ENCODE measurements at regions not wholly inside any gene's neighbourhood (a gene's known extent, or its start where the extent isn't known, plus 50 kb on each side); places are given as distances from the start of the nearest gene placed in this dataset.
A peak's percentile ranks its signal among the peaks of the same experiment; 100 is the strongest.

GRCh38 chr20:52496191-52496590, 304.6 kb upstream of the ZFP64 start:
- POLR2A ChIA-PET (ENCODE audit: unreplicated experiment): no interaction called here
- CTCF ChIA-PET: no interaction called here
- no peaks in the 10 kb centered on the region for H3K9me2 ChIP-seq (ENCODE audit: insufficient read depth)
- no peak for TF ChIP-seq EZH2 (IDR thresholded peaks at IDR 0.05; ENCODE audit: low read depth)
- no peak for TF ChIP-seq CTCF (conservative IDR thresholded peaks at IDR 0.05)
- H3K4me3 ChIP-seq: no peak overlapping the region
- H4K20me1 ChIP-seq (ENCODE audit: insufficient read depth): no peaks in the 10 kb centered on the region
- no TSS peak for BruUV-seq (replicated peaks)
- no peak overlapping the region for H3K27ac ChIP-seq
- intact Hi-C loops (cut with micrococcal nuclease; ENCODE audit: unreplicated experiment): no loop called here
- no peaks in the 10 kb centered on the region for H3K4me1 ChIP-seq (replicated peaks; ENCODE audit: insufficient read depth)
- no peaks in the 10 kb centered on the region for H3K79me2 ChIP-seq (ENCODE audit: low read depth)
- DNase-seq: no peak
- H3F3A ChIP-seq (ENCODE audit: insufficient read depth, low read depth): no peaks in the 10 kb centered on the region
- no peak overlapping the region for H2AFZ ChIP-seq
- H3K9me3 ChIP-seq (ENCODE audit: insufficient read depth, low read depth): no peaks in the 10 kb centered on the region
- no peaks in the 10 kb centered on the region for H3K36me3 ChIP-seq (ENCODE audit: low read depth)
- no peaks in the 10 kb centered on the region for H3K27me3 ChIP-seq (ENCODE audit: insufficient read depth, low read depth)
- H3K4me2 ChIP-seq: no peak overlapping the region

GRCh38 chr20:52494244-52494643, 302.7 kb upstream of the ZFP64 start:
- TF ChIP-seq CTCF (conservative IDR thresholded peaks at IDR 0.05): no peak
- TF ChIP-seq EZH2 (IDR thresholded peaks at IDR 0.05; ENCODE audit: low read depth): no peak
- peak in 1 of 2 experiments; percentile 85 for DNase-seq
- H2AFZ ChIP-seq: no peak overlapping the region
- no peaks in the 10 kb centered on the region for H3K27me3 ChIP-seq (ENCODE audit: insufficient read depth, low read depth)
- BruUV-seq (replicated peaks): no TSS peak
- H3K9me3 ChIP-seq (ENCODE audit: insufficient read depth, low read depth): no peaks in the 10 kb centered on the region
- no peaks in the 10 kb centered on the region for H4K20me1 ChIP-seq (ENCODE audit: insufficient read depth)
- ChIA-PET CTCF (no interaction called here), POLR2A (ENCODE audit: unreplicated experiment) (no interaction called here)
- H3K4me1 ChIP-seq (replicated peaks; ENCODE audit: insufficient read depth): peaks cover 6% of the 10 kb centered on the region
- H3K9me2 ChIP-seq (ENCODE audit: insufficient read depth): no peaks in the 10 kb centered on the region
- no peaks in the 10 kb centered on the region for H3K79me2 ChIP-seq (ENCODE audit: low read depth)
- no peak overlapping the region for H3K4me3 ChIP-seq
- H3K4me2 ChIP-seq: peak overlapping the region; percentile 30; the same call in 1 of the 2 replicates
- peak overlapping the region; percentile 39; the same call in 1 of the 2 replicates for H3K27ac ChIP-seq
- H3F3A ChIP-seq (ENCODE audit: insufficient read depth, low read depth): peaks cover 8% of the 10 kb centered on the region; the same call in 1 of the 2 replicates
- intact Hi-C loops (cut with micrococcal nuclease; ENCODE audit: unreplicated experiment): no loop called here
- no peaks in the 10 kb centered on the region for H3K36me3 ChIP-seq (ENCODE audit: low read depth)

- no peak overlapping the region for H3K4me2 ChIP-seq
- no peak for TF ChIP-seq CTCF (conservative IDR thresholded peaks at IDR 0.05)
- no peak for TF ChIP-seq EZH2 (IDR thresholded peaks at IDR 0.05; ENCODE audit: low read depth)
- peaks cover 8% of the 10 kb centered on the region; the same call in 1 of the 2 replicates for H3F3A ChIP-seq (ENCODE audit: insufficient read depth, low read depth)
- no TSS peak for BruUV-seq (replicated peaks)
- CTCF ChIA-PET: no interaction called here
- H3K79me2 ChIP-seq (ENCODE audit: low read depth): no peaks in the 10 kb centered on the region
- H3K9me3 ChIP-seq (ENCODE audit: insufficient read depth, low read depth): no peaks in the 10 kb centered on the region
- intact Hi-C loops (cut with micrococcal nuclease; ENCODE audit: unreplicated experiment): no loop called here
- no peak overlapping the region for H3K4me3 ChIP-seq
- no peaks in the 10 kb centered on the region for H3K9me2 ChIP-seq (ENCODE audit: insufficient read depth)
- H3K27me3 ChIP-seq (ENCODE audit: insufficient read depth, low read depth): no peaks in the 10 kb centered on the region
- H3K27ac ChIP-seq: no peak overlapping the region
- no peak overlapping the region for H2AFZ ChIP-seq
- no peaks in the 10 kb centered on the region for H3K36me3 ChIP-seq (ENCODE audit: low read depth)
- H4K20me1 ChIP-seq (ENCODE audit: insufficient read depth): no peaks in the 10 kb centered on the region
- no peak for DNase-seq
- H3K4me1 ChIP-seq (replicated peaks; ENCODE audit: insufficient read depth): peaks cover 6% of the 10 kb centered on the region
- POLR2A ChIA-PET (ENCODE audit: unreplicated experiment): no interaction called here
Observed at GRCh38 chr20:52493171-52493721, 301.7 kb upstream of the ZFP64 start.

Data from PC-9 (cell line).